Activated CD8-positive, alpha-beta memory T cell treated with anti-CD3 and anti-CD28 coated beads, Interleukin-2, amount 10 ng/mL, durations not matched to agents 7 days and 5 days (primary cell): ENCODE measurements at regions not wholly inside any gene's neighbourhood (a gene's known extent, or its start where the extent isn't known, plus 50 kb on each side); places are given as distances from the start of the nearest gene placed in this dataset.

Source experiments
- ATAC-seq: fragments of 150-1000 bp; cut with Tn5 transposase; one replicate; pipeline ENCODE4 v1.10.0; 2021; ENCODE audit warnings: moderate library complexity
- CTCF ChIA-PET: fragments of 350-600 bp; sonication (Branson Sonifier 250); formaldehyde crosslinking; loops from one replicate; lab custom pipeline; 2021; ENCODE audit warnings: antibody characterized with exemption; lab: Charles Lee
- DNase-seq: peaks from one replicate; pipeline ENCODE4 v3.0.0-alpha.2; 2020
- H3K27ac Mint-ChIP-seq: one replicate; pipeline ENCODE4 v1.8.0; 2021; ENCODE audit warnings: mild to moderate bottlenecking, mixed read lengths
- H3K27me3 Mint-ChIP-seq: one replicate; pipeline ENCODE4 v1.8.0; 2021; ENCODE audit warnings: mixed read lengths
- H3K36me3 Mint-ChIP-seq: one replicate; pipeline ENCODE4 v1.8.0; 2021; ENCODE audit warnings: mild to moderate bottlenecking, mixed read lengths
- H3K4me1 Mint-ChIP-seq: one replicate; pipeline ENCODE4 v1.8.0; 2021; ENCODE audit warnings: mixed read lengths
- H3K4me3 Mint-ChIP-seq: one replicate; pipeline ENCODE4 v1.8.0; 2021; ENCODE audit warnings: mild to moderate bottlenecking, moderate library complexity, mixed read lengths
- H3K9me3 Mint-ChIP-seq: one replicate; pipeline ENCODE4 v1.8.0; 2022; ENCODE audit warnings: low read depth, mixed read lengths

DNA sequence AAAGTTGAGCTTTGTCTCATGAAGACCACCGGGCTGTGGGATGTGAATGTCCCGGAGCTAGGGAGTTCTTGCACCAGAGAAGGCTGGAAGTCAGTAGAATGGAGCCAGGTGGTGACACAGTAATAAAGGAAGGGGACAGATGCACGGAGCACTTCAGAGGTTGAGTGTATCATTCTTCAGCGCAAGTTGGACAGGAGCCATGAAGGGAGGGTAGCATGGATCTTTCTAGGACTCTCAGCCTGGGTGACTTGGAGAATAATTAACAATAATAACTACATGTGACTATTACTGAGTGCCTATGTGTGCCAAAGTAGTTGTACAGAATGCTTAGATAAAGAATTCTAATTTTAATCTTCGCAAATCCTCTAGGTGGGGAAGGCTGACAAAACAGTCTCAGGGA is 258.7 kb upstream of the AJAP1 start:
- Mint-ChIP-seq H3K27me3 (no peaks in the 10 kb centered on the region), H3K9me3 (no peaks in the 10 kb centered on the region), H3K36me3 (no peaks in the 10 kb centered on the region), H3K4me3 (no peak overlapping the region), H3K4me1 (no peaks in the 10 kb centered on the region), H3K27ac (no peak overlapping the region)
- CTCF ChIA-PET, result no interaction called here
- ATAC-seq, result no peak
- DNase-seq, result no peak

DNA sequence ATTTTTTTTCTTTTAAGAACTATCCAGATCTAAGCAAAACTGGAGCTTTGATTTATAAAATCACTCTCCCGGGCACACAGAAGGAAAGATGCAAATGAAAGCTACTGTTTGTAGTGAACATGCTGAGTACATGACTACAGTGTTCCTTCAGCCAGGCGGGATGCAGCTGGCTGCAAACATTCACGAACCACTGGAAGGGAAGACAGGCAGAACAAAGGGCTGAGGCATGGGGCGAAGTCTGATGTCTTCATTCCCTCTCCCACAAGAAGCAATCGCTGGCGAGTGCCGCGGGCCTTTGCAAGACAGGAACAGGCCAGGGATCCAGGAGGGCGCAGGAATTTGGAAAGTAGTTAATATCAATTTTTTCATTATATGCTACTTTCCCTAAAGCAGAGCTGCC is 257.9 kb upstream of the AJAP1 start:
- no peaks in the 10 kb centered on the region for H3K36me3 Mint-ChIP-seq
- H3K4me3 Mint-ChIP-seq, result no peak overlapping the region
- H3K27me3 Mint-ChIP-seq, result no peaks in the 10 kb centered on the region
- DNase-seq, result no peak
- CTCF ChIA-PET, result no interaction called here
- ATAC-seq, result no peak
- H3K4me1 Mint-ChIP-seq, result no peaks in the 10 kb centered on the region
- H3K9me3 Mint-ChIP-seq, result no peaks in the 10 kb centered on the region
- H3K27ac Mint-ChIP-seq, result no peak overlapping the region

DNA sequence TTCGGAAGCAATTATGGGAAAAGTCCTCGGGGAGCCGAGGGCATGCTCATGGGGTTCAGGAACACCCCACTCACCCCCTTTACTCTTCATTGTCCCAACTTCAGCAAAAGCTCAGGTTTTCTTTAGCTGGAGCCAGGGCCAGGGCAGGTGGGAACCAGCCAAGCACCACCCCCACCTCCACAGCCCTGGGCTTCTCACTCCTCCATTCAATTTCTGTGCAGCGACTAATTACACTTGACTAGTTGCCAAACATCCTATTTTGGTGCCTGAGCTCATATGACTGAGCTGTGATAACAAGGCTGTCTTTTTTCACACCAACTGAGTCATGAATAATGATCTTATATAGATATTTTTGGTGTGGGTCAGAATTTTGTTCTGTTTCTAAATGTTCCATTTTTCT is 257.2 kb upstream of the AJAP1 start:
- Mint-ChIP-seq H3K4me1 (no peaks in the 10 kb centered on the region), H3K27ac (no peak overlapping the region), H3K36me3 (no peaks in the 10 kb centered on the region), H3K4me3 (no peak overlapping the region), H3K9me3 (no peaks in the 10 kb centered on the region), H3K27me3 (no peaks in the 10 kb centered on the region)
- ATAC-seq, result no peak
- no peak for DNase-seq
- CTCF ChIA-PET, result no interaction called here

DNA sequence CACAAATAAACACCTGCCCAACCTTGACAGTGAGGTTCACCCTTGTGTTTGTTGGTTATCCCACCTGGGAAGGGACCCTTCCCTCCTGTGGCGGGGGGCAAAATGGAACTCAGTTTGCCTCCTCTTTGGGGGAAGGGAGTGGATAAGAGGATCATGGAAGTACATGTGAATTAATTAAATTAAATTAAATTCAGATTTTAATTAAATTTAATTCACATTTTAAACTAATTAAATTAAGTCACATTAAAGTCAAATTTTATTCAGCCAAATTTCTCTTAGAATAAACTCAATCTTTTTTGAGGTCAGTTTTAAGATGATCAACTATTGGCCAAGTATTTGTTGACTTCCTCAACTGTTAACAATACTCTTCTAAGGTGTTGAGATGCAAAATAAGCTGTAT is 252.4 kb upstream of the AJAP1 start:
- no peaks in the 10 kb centered on the region for H3K9me3 Mint-ChIP-seq
- H3K27ac Mint-ChIP-seq, result no peak overlapping the region
- no peak overlapping the region for H3K4me3 Mint-ChIP-seq
- CTCF ChIA-PET, result no interaction called here
- no peaks in the 10 kb centered on the region for H3K4me1 Mint-ChIP-seq
- no peaks in the 10 kb centered on the region for H3K27me3 Mint-ChIP-seq
- DNase-seq (no peak), ATAC-seq (no peak)
- no peaks in the 10 kb centered on the region for H3K36me3 Mint-ChIP-seq

DNA sequence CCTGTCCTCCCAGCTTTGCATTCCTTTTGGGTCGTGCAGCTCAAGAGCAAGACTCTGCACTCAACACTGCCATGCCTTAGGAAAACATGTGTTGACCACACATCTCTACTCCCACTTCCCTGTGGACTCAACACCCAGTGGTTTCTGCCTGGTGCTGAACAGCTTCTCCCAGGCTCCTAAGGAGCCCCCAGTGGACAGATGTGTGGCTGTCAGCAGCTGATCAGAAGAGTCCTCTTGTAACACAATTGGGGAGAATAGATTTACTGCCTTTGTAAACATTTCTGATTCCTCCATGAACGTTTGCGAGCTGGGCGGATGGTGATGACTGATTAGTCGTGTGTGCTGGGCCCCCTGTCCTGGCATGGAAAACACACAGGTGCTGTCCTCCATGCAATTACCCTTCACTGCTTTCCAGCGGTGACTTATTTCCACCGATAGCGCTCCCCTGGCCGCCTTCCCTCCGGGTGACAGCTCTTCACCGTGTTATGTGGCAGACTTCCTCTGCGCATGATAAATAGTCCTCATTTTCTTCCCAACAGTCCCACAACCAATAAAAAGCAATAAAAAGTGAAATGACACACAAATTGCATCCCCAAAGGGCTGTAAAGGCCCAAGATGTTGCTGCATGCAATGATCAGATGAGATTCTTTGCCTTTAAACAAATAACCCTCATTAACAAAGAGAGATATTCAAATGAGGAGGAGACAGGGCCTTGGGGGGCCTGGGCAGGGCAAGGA is 249.4 kb upstream of the AJAP1 start:
- no peak for ATAC-seq
- DNase-seq, result no peak
- H3K27ac Mint-ChIP-seq, result no peak overlapping the region
- no peaks in the 10 kb centered on the region for H3K27me3 Mint-ChIP-seq
- no peak overlapping the region for H3K4me3 Mint-ChIP-seq
- H3K9me3 Mint-ChIP-seq, result no peaks in the 10 kb centered on the region
- no peaks in the 10 kb centered on the region for H3K36me3 Mint-ChIP-seq
- H3K4me1 Mint-ChIP-seq, result no peaks in the 10 kb centered on the region
- CTCF ChIA-PET, result no interaction called here

DNA sequence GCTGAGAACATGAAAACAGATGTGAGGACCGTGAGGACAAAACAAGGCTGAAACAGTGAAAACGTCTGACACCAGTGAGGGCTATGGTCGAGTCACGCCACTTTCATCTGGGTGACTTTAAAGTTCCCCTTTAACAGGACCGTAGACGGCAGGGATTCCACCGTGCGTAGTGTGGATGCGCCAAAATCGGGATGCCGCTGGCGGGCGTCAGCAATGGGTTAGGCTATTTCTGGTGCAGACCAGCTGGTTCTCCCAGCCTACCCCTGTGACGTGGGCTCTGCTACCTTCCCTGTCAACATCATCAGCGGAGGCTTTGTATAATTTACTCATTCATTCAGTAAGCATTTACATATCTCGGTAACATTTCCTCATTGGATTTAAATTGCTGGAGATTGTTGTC is 246.6 kb upstream of the AJAP1 start:
- DNase-seq, result no peak
- no peaks in the 10 kb centered on the region for H3K4me1 Mint-ChIP-seq
- H3K36me3 Mint-ChIP-seq, result no peaks in the 10 kb centered on the region

DNA sequence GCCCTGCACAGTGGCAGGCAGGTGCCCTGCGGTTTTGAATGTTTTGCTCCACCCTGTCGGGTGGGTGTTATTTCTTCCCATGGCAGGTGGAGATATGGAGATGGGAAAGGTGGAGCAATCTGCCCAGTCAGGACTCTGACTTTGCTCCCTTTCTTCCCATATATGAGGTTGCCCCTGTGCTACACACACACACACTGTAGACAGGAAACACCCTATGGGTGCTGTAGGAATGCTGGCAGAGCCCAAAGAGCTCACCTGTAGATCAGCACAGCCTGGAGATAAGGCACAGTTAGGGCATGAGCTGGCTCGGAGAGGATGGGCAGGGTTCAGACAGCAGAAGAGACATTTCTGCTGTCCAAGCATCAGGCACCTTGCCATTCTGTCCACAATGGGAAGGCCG is 246.0 kb upstream of the AJAP1 start:
- Mint-ChIP-seq H3K4me3 (no peak overlapping the region), H3K36me3 (no peaks in the 10 kb centered on the region), H3K27me3 (no peaks in the 10 kb centered on the region), H3K27ac (no peak overlapping the region), H3K9me3 (no peaks in the 10 kb centered on the region), H3K4me1 (no peaks in the 10 kb centered on the region)
- CTCF ChIA-PET, result no interaction called here
- ATAC-seq, result no peak
- no peak for DNase-seq

More for the DNA sequence above, 246.6 kb upstream of the AJAP1 start:
- Mint-ChIP-seq H3K27ac (no peak overlapping the region), H3K9me3 (no peaks in the 10 kb centered on the region), H3K27me3 (no peaks in the 10 kb centered on the region), H3K4me3 (no peak overlapping the region)
- CTCF ChIA-PET, result no interaction called here
- ATAC-seq, result no peak

DNA sequence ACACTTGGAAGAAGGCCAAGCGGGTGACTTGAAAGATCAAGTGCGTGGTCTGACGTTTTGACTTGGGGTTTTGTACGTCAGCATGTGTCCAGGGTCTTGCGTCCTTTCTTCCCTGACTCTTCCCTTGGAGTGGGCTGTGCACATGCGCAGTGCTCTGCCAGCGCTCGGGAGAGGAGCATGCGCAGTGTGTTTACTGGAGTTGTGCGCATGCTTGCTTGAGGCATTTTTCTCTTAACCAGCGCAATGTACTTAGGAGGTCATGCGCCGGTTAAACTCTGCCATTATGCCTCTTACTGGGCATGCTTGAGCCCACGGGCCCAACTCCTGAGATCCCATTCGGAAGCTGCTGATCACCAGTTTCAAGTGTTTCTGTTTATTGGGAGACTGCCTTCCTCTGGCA is 242.5 kb upstream of the AJAP1 start:
- Mint-ChIP-seq H3K36me3 (no peaks in the 10 kb centered on the region), H3K27me3 (no peaks in the 10 kb centered on the region), H3K4me3 (no peak overlapping the region), H3K4me1 (no peaks in the 10 kb centered on the region), H3K27ac (no peak overlapping the region), H3K9me3 (peaks cover 5% of the 10 kb centered on the region)
- CTCF ChIA-PET, result no interaction called here
- DNase-seq (no peak), ATAC-seq (no peak)

DNA sequence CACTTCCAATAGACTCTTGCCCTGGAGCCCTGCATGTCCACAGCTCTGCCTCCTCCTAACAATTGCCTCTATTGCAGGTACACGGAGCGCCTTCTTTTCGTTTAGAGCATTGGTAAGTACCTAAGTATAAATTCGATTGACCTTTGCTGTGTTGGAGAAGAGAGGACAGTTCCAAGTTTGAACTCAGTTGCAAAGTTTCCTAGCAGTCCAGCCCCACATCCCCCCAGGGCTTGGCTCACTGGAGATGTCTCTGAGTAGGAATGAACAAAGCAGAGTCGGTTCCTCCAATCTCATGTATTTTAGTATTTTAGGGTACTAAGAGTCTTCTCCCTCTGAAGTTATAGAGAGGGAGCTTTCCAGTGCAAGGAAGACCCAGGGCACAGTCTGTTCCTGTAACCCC is 238.9 kb upstream of the AJAP1 start:
- Mint-ChIP-seq H3K4me1 (no peaks in the 10 kb centered on the region), H3K27me3 (no peaks in the 10 kb centered on the region), H3K36me3 (no peaks in the 10 kb centered on the region), H3K4me3 (no peak overlapping the region), H3K9me3 (peaks cover 7% of the 10 kb centered on the region), H3K27ac (no peak overlapping the region)
- CTCF ChIA-PET, result no interaction called here
- ATAC-seq (no peak), DNase-seq (no peak)

DNA sequence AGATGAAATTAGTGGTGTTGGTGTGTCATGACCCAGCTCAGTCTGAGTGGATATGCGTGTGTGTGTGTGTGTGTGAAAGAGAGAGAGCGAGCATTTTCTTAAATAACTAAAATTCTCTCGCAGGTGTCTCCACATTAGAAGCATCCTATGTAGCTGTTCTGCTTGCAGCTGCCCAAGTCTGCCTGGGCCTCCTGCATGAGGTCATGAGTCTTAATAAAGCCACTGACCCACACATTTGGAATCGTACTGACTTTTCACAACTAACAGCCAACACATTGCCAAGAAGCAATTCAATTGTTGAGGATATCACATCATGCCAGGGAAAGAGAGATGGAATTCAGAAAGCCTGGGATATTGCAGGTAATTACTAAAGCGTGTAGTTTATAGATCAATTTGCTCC is 238.2 kb upstream of the AJAP1 start:
- no peak overlapping the region for H3K4me3 Mint-ChIP-seq
- ATAC-seq (no peak), DNase-seq (no peak)
- no peaks in the 10 kb centered on the region for H3K27me3 Mint-ChIP-seq
- no peak overlapping the region for H3K27ac Mint-ChIP-seq
- no peaks in the 10 kb centered on the region for H3K4me1 Mint-ChIP-seq
- CTCF ChIA-PET, result no interaction called here
- H3K36me3 Mint-ChIP-seq, result no peaks in the 10 kb centered on the region
- peaks cover 9% of the 10 kb centered on the region for H3K9me3 Mint-ChIP-seq

DNA sequence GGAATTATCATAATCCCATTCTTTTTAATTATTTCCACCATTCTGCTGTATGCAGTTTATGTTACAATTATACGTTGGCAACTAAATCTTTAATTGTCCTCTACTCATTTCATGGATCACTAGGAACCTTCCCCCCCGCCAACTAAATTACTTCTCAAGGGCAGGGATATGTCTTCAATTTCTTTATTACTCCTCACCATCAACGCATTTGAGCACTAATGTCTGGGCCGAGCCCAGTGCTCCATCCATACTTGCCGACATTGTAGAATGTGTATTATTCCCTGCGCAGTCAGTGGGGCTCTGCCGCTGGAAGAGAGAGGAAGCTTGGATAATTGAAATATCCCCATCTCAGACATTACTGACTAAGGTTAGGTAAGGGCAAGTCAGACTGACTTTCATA is 236.4 kb upstream of the AJAP1 start:
- no peak for DNase-seq
- no peaks in the 10 kb centered on the region for H3K4me1 Mint-ChIP-seq
- no peaks in the 10 kb centered on the region for H3K36me3 Mint-ChIP-seq
- H3K9me3 Mint-ChIP-seq, result peaks cover 9% of the 10 kb centered on the region
- H3K4me3 Mint-ChIP-seq, result no peak overlapping the region
- H3K27ac Mint-ChIP-seq, result no peak overlapping the region
- ATAC-seq, result no peak
- CTCF ChIA-PET, result no interaction called here
- H3K27me3 Mint-ChIP-seq, result no peaks in the 10 kb centered on the region

DNA sequence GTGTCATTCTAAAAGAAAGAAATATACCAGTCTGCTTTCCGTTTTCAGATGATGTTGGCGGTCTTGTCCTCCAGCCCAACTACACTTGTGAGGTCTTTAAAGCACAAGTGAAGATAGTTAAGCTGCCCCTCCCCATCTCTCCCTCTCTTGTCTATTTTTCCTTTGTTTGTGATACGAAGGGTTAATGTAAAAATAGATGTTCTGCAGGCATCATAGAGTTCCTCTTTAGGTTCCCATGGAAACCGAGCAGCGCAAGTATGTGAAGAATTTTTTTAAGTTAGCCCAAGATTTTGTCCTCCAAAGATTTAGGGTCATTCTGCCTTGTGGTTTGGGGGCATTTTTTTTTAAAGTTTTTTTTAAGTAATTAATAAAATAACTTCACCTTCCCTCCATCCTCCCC is 232.4 kb upstream of the AJAP1 start:
- no peak for DNase-seq
- CTCF ChIA-PET, result no interaction called here
- no peak for ATAC-seq
- peaks cover 9% of the 10 kb centered on the region for H3K9me3 Mint-ChIP-seq
- no peak overlapping the region for H3K4me3 Mint-ChIP-seq
- no peak overlapping the region for H3K27ac Mint-ChIP-seq
- H3K36me3 Mint-ChIP-seq, result no peaks in the 10 kb centered on the region
- no peaks in the 10 kb centered on the region for H3K27me3 Mint-ChIP-seq
- no peaks in the 10 kb centered on the region for H3K4me1 Mint-ChIP-seq

DNA sequence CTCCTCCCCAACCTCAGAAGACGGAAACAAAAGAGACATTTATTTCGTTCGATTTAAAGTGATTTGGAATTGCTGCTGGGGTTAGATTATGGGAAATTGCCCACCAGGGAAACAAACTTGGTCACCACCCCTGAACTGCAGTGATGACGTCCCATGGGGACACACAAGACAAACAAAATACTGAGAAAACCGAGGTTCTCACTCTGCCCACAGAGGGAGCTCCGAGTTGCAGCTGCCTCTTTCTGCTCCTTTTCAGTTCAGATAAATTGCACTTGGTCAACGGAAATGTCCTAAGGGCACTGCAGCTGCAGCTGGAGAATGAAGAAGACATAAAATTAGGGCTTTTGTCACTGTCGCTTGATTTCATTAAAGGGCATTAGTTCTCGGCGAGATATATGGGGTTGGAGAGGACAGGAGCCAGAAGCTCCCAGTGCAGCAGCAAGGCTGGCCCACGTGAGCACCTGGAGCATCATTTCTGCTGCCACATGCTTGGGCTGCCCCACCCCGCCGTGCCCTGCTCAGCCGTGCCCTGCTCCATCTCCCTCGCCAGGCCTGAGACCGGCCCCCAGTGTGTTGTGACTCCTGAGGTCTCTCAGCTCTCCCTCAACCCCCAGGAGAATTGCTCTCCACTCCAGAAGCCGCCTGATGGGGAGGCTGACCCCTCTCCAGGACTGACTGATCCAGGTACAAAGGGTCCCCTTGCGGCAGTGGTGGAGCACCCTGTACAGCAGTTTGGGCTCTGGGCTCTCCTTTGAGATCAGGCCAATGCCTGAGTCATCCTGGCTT is 231.7 kb upstream of the AJAP1 start:
- Mint-ChIP-seq H3K9me3 (peaks cover 10% of the 10 kb centered on the region), H3K27ac (no peak overlapping the region), H3K4me1 (no peaks in the 10 kb centered on the region), H3K27me3 (no peaks in the 10 kb centered on the region), H3K4me3 (no peak overlapping the region), H3K36me3 (no peaks in the 10 kb centered on the region)
- CTCF ChIA-PET, result no interaction called here
- DNase-seq, result no peak
- no peak for ATAC-seq

DNA sequence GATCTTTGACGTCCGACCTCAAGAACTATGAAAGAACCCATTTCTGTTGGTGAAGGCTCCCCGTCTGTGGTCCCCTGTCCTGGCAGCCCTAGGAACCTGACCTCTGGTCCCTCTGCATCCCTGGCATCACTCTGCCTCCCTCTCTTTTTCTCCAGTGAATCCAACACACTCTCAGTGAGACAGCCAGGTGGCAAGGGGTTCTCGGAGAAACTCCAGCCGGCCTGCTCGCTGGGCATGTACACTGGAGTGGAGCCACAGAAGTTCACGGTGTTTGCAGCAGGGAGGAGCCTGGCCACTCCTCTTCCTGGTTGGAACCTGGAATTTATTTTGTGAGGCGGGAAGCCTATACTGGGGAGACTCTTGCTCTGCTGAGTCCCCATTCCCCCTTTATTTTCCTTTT is 230.2 kb upstream of the AJAP1 start:
- H3K4me3 Mint-ChIP-seq, result no peak overlapping the region
- H3K9me3 Mint-ChIP-seq, result peaks cover 10% of the 10 kb centered on the region
- H3K36me3 Mint-ChIP-seq, result no peaks in the 10 kb centered on the region
- CTCF ChIA-PET, result no interaction called here
- no peak for ATAC-seq
- DNase-seq, result no peak
- H3K27ac Mint-ChIP-seq, result no peak overlapping the region
- H3K27me3 Mint-ChIP-seq, result no peaks in the 10 kb centered on the region
- H3K4me1 Mint-ChIP-seq, result no peaks in the 10 kb centered on the region
